Osteoblast (primary cell): ENCODE measurements at regions not wholly inside any gene's neighbourhood (a gene's known extent, or its start where the extent isn't known, plus 50 kb on each side); places are given as distances from the start of the nearest gene placed in this dataset.

Source experiments
- DNase-seq: peaks from one replicate; pipeline ENCODE4 v3.0.0; 2011; ENCODE audit warnings: low spot score, mixed read lengths; ENCODE audit not compliant: insufficient read length; ENCODE audit errors: missing footprints
- H2AFZ ChIP-seq: 2 replicates; pipeline ENCODE4 v1.6.0; 2011; ENCODE audit warnings: mild to moderate bottlenecking, low read length
- H3K27ac ChIP-seq: 2 replicates; pipeline ENCODE4 v1.5.1; 2011; ENCODE audit warnings: mild to moderate bottlenecking, low read depth, low read length, moderate library complexity
- H3K27me3 ChIP-seq: 2 replicates; pipeline ENCODE4 v1.6.0; 2012; ENCODE audit warnings: mild to moderate bottlenecking, control low read depth, inconsistent platforms, low read length, moderate library complexity; ENCODE audit not compliant: insufficient read depth
- H3K36me3 ChIP-seq: 2 replicates; pipeline ENCODE4 v1.5.1; 2011; ENCODE audit warnings: mild to moderate bottlenecking, low read length, control low read depth, moderate library complexity; ENCODE audit not compliant: insufficient read depth
- H3K4me1 ChIP-seq: 2 replicates; pipeline ENCODE4 v1.5.1; 2011; ENCODE audit warnings: mild to moderate bottlenecking, low read length, control low read depth, moderate library complexity; ENCODE audit not compliant: insufficient read depth
- H3K4me2 ChIP-seq: 2 replicates; pipeline ENCODE4 v1.6.0; 2011; ENCODE audit warnings: mild to moderate bottlenecking, low read length; ENCODE audit not compliant: insufficient read depth
- H3K4me3 ChIP-seq: fragments of 200-600 bp; sonication (generic); 3 replicates; pipeline ENCODE4 v1.5.1; 2012; ENCODE audit warnings: mild to moderate bottlenecking, low read length, inconsistent platforms; ENCODE audit not compliant: insufficient read depth
- H3K79me2 ChIP-seq: 2 replicates; pipeline ENCODE4 v1.6.0; 2012; ENCODE audit warnings: mild to moderate bottlenecking, low read length, control low read depth, inconsistent platforms; ENCODE audit not compliant: insufficient read depth
- H3K9me3 ChIP-seq: 2 replicates; pipeline ENCODE4 v1.5.1; 2011; ENCODE audit warnings: low read depth, low read length, control low read depth
- H4K20me1 ChIP-seq: 2 replicates; pipeline ENCODE4 v1.6.0; 2012; ENCODE audit warnings: mild to moderate bottlenecking, low read length, control low read depth; ENCODE audit not compliant: insufficient read depth
- TF ChIP-seq, protein P1 (sequence below): IDR thresholded peaks from 2 replicates; pipeline ENCODE4 v1.5.1; 2011; ENCODE audit warnings: mild to moderate bottlenecking, low read depth, low read length, moderate library complexity; ENCODE audit errors: extremely low read depth

DNA sequence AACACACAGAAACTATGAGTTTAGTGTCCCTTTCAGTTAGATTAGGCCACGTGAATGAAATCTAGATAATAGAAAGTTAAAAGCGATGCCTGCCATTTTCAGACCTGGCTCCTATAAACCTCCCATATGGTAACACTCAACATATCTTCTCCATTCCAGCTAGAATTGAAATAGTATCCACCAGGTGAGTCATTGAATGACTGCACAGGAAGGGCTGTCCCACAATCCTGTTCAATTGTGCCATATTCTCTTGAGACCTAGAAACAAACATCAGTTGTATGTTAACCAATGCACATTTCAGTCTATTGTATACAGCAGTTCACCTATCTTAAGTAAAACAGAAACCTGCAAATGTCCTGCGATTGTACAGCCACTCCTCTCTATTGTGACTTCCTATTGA lies 659.3 kb upstream of the SLIT2 start:
- Histone ChIP-seq H3K4me3 (no peak overlapping the region), H3K27me3 (no peaks in the 10 kb centered on the region), H3K79me2 (no peaks in the 10 kb centered on the region), H3K4me2 (no peak overlapping the region), H3K27ac (no peak overlapping the region), H4K20me1 (no peaks in the 10 kb centered on the region), H3K9me3 (no peaks in the 10 kb centered on the region), H2AFZ (no peak overlapping the region), H3K4me1 (no peaks in the 10 kb centered on the region), H3K36me3 (no peaks in the 10 kb centered on the region)
- DNase-seq, result peak; percentile 14
- TF ChIP-seq, protein P1, sequence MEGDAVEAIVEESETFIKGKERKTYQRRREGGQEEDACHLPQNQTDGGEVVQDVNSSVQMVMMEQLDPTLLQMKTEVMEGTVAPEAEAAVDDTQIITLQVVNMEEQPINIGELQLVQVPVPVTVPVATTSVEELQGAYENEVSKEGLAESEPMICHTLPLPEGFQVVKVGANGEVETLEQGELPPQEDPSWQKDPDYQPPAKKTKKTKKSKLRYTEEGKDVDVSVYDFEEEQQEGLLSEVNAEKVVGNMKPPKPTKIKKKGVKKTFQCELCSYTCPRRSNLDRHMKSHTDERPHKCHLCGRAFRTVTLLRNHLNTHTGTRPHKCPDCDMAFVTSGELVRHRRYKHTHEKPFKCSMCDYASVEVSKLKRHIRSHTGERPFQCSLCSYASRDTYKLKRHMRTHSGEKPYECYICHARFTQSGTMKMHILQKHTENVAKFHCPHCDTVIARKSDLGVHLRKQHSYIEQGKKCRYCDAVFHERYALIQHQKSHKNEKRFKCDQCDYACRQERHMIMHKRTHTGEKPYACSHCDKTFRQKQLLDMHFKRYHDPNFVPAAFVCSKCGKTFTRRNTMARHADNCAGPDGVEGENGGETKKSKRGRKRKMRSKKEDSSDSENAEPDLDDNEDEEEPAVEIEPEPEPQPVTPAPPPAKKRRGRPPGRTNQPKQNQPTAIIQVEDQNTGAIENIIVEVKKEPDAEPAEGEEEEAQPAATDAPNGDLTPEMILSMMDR, result no peak

DNA sequence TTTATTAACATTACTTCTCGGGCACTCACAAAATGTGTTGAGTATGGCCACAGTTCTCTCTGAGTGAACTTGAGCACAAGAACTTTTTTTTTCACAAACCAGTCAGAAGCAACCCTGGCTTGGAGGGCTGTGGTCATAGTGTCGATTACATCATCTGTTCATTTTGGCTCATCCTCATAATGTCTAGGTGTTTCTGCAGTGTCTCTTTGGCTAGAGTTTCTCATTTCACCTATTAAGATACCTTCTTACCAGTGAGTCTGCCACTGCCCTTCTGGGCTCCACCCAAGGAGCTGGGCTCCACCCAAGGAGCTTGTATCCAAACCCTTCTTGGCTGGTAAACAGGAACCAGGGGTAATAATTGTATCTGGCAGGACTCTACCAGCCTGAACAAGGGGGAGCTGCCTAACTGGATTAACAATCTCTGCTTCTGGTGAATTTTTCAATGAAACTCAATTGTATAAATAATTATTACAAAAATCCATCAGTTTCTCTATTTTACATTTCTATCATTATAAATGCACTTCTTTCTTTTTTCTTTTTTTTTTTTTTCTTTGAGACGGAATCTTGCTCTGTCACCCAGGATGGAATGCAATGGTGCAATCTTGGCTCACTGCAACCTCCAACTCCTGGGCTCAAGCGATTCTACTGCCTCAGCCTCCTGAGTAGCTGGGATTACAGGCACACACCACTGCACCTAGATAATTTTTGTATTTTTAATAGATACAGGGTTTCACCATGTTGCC lies 667.7 kb upstream of the SLIT2 start:
- Histone ChIP-seq H3K79me2 (no peaks in the 10 kb centered on the region), H3K4me3 (no peak overlapping the region), H3K4me2 (no peak overlapping the region), H2AFZ (no peak overlapping the region), H3K36me3 (no peaks in the 10 kb centered on the region), H3K27me3 (no peaks in the 10 kb centered on the region), H3K27ac (no peak overlapping the region), H3K4me1 (peaks cover 13% of the 10 kb centered on the region), H3K9me3 (no peaks in the 10 kb centered on the region), H4K20me1 (no peaks in the 10 kb centered on the region)
- TF ChIP-seq, protein P1, result no peak
- peak; percentile 1 for DNase-seq

DNA sequence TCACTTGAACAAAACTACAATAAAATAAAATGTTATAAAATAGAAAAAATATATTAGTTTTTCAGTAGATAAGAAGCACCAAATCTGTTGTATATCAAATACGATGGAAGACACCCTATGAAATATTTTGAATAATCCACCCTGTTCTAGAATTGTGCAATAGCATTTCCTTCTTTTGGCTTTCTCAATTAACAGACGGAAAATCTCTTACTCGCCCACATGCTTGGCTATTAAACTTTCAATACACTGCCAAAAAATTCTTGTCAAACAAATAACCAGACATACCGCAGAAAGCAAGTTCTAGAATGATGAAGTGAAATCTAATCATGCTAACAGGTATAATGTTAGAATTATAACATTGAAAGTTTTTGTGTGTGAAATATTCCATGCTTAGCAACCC lies 671.6 kb upstream of the SLIT2 start:
- H3K27me3 ChIP-seq, result no peaks in the 10 kb centered on the region
- no peaks in the 10 kb centered on the region for H3K9me3 ChIP-seq
- no peak overlapping the region for H2AFZ ChIP-seq
- TF ChIP-seq, protein P1, result no peak
- H3K4me1 ChIP-seq, result peaks cover 13% of the 10 kb centered on the region
- no peak for DNase-seq
- H3K4me2 ChIP-seq, result peak overlapping the region; percentile 56
- no peaks in the 10 kb centered on the region for H4K20me1 ChIP-seq
- no peaks in the 10 kb centered on the region for H3K79me2 ChIP-seq
- no peak overlapping the region for H3K4me3 ChIP-seq
- H3K36me3 ChIP-seq, result no peaks in the 10 kb centered on the region
- no peak overlapping the region for H3K27ac ChIP-seq

DNA sequence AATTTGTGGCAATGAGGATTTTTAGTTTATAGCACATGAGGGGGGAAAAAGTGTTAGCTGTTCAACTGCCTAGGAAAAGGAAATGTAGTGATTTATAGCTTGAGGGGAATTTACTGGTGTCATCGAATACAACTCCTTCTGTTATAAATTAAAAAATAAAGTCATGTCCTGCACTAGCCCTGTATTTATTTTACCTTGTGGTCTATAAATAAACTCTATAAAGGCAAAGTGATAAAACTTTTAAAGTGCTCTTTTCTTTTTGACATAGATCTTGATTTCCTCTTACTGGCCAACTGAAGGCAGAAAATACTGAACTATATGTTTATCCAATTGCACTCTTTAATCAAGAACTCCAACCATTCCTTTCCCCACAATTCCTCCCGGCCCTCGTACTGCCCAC lies 672.1 kb upstream of the SLIT2 start:
- H4K20me1 ChIP-seq, result no peaks in the 10 kb centered on the region
- H3K4me2 ChIP-seq, result peak overlapping the region; percentile 56
- H3K27ac ChIP-seq, result no peak overlapping the region
- no peaks in the 10 kb centered on the region for H3K27me3 ChIP-seq
- H3K36me3 ChIP-seq, result no peaks in the 10 kb centered on the region
- TF ChIP-seq, protein P1, result no peak
- H2AFZ ChIP-seq, result no peak overlapping the region
- DNase-seq, result no peak
- no peaks in the 10 kb centered on the region for H3K9me3 ChIP-seq
- no peak overlapping the region for H3K4me3 ChIP-seq
- no peaks in the 10 kb centered on the region for H3K79me2 ChIP-seq
- peaks cover 13% of the 10 kb centered on the region for H3K4me1 ChIP-seq
